ENCODE measurements at regions not wholly inside any gene's neighbourhood (a gene's known extent, or its start where the extent isn't known, plus 50 kb on each side); places are given as distances from the start of the nearest gene placed in this dataset.
"Not testable (repeated sequence)": the region's sequence is repeated elsewhere in the genome, so short reads cannot be mapped to it uniquely, and the experiment has no call there.

DNA sequence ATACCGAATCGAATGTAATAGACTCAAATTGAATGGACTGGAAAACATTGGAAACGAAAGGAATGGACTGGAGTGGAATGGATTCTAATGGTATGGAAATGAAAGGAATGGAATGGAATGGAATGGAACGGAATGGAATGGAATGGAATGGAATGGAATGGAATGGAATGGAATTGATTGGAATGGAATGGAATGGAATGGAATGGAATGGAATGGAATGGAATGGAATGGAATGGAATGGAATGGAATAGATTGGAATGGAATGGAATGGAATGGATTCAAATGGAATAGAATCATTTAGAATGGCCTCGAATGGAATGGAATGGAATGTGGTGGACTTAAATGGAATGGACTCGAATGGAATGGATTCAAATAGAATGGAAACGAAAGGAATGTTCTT is 1057.5 kb upstream of the USP9Y start:
- Mint-ChIP-seq H3K36me3 (ENCODE audit: low read depth) (peaks cover 12% of the 10 kb centered on the region; the same call in 1 of the 2 replicates), H3K9me3 (peaks cover 53% of the 10 kb centered on the region)
- not testable (repeated sequence) for H3K27me3 Mint-ChIP-seq (ENCODE audit: insufficient read depth); H3K4me3 Mint-ChIP-seq; DNase-seq; H3K27ac Mint-ChIP-seq; H3K4me1 Mint-ChIP-seq (ENCODE audit: low read depth)

DNA sequence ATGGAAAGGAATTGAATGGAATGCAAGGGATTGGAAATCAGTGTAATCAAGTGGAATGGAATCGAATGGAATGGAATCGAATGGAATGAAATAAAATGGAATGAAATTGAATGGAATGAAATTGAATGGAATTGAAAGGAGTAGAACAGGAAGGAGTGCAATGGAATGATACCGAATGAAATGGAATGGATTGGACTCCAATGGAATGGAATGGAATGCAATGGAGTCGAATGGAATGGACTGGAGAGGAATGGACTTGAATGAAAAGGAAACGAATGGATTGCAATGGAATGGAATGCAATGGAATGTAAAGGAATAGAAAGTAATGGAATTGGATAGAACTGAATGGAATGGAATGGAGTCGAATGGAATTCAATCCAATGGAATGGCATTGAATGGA is 1032.8 kb upstream of the USP9Y start:
- Mint-ChIP-seq H3K4me1 (ENCODE audit: low read depth) (no peaks in the 10 kb centered on the region; the same call in 1 of the 2 replicates), H3K4me3 (no peak overlapping the region), H3K27me3 (ENCODE audit: insufficient read depth) (peaks cover 2% of the 10 kb centered on the region), H3K27ac (no peak overlapping the region), H3K36me3 (ENCODE audit: low read depth) (peaks cover 22% of the 10 kb centered on the region; the same call in 1 of the 2 replicates), H3K9me3 (peaks cover 63% of the 10 kb centered on the region)
- TF ChIP-seq, protein P1, sequence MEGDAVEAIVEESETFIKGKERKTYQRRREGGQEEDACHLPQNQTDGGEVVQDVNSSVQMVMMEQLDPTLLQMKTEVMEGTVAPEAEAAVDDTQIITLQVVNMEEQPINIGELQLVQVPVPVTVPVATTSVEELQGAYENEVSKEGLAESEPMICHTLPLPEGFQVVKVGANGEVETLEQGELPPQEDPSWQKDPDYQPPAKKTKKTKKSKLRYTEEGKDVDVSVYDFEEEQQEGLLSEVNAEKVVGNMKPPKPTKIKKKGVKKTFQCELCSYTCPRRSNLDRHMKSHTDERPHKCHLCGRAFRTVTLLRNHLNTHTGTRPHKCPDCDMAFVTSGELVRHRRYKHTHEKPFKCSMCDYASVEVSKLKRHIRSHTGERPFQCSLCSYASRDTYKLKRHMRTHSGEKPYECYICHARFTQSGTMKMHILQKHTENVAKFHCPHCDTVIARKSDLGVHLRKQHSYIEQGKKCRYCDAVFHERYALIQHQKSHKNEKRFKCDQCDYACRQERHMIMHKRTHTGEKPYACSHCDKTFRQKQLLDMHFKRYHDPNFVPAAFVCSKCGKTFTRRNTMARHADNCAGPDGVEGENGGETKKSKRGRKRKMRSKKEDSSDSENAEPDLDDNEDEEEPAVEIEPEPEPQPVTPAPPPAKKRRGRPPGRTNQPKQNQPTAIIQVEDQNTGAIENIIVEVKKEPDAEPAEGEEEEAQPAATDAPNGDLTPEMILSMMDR (IDR thresholded peaks at IDR 0.05), result no peak
- DNase-seq, result no peak
